ENCODE measurements at regions not wholly inside any gene's neighbourhood (a gene's known extent, or its start where the extent isn't known, plus 50 kb on each side); places are given as distances from the start of the nearest gene placed in this dataset.

GRCh38 chrX:26376037-26376708 is 160.2 kb downstream of the MAGEB5 start:
- TF ChIP-seq RAD21 (IDR thresholded peaks at IDR 0.05; ENCODE audit: low read depth) (no peak), TEAD4 (IDR thresholded peaks at IDR 0.05) (no peak), TAF1 (IDR thresholded peaks at IDR 0.05; ENCODE audit: low read depth) (no peak), NFIC (IDR thresholded peaks at IDR 0.05) (no peak), CEBPB (IDR thresholded peaks at IDR 0.05) (no peak), ZBTB7A (IDR thresholded peaks at IDR 0.05; ENCODE audit: low read depth) (no peak), TCF12 (IDR thresholded peaks at IDR 0.05; ENCODE audit: low read depth) (no peak), FOXM1 (IDR thresholded peaks at IDR 0.05; ENCODE audit: borderline replicate concordance, low read depth) (no peak), CREB1 (IDR thresholded peaks at IDR 0.05; ENCODE audit: low read depth) (no peak), EP300 (IDR thresholded peaks at IDR 0.05; ENCODE audit: borderline replicate concordance) (no peak), YY1 (IDR thresholded peaks at IDR 0.05; ENCODE audit: low read depth) (no peak), EGR1 (IDR thresholded peaks at IDR 0.05) (no peak)
- TF ChIP-seq, protein P1, sequence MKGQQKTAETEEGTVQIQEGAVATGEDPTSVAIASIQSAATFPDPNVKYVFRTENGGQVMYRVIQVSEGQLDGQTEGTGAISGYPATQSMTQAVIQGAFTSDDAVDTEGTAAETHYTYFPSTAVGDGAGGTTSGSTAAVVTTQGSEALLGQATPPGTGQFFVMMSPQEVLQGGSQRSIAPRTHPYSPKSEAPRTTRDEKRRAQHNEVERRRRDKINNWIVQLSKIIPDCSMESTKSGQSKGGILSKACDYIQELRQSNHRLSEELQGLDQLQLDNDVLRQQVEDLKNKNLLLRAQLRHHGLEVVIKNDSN (IDR thresholded peaks at IDR 0.05) = no peak
- TF ChIP-seq, protein P2, sequence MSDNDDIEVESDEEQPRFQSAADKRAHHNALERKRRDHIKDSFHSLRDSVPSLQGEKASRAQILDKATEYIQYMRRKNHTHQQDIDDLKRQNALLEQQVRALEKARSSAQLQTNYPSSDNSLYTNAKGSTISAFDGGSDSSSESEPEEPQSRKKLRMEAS (IDR thresholded peaks at IDR 0.05) = no peak

- TF ChIP-seq EP300 (IDR thresholded peaks at IDR 0.05; ENCODE audit: borderline replicate concordance) = no peak
- no peak for TF ChIP-seq CREB1 (IDR thresholded peaks at IDR 0.05; ENCODE audit: low read depth)
- TF ChIP-seq TAF1 (IDR thresholded peaks at IDR 0.05; ENCODE audit: low read depth) = no peak
- no peak for TF ChIP-seq ZBTB7A (IDR thresholded peaks at IDR 0.05; ENCODE audit: low read depth)
- TF ChIP-seq, protein P1 (IDR thresholded peaks at IDR 0.05) = no peak
- TF ChIP-seq, protein P2 (IDR thresholded peaks at IDR 0.05) = no peak
- TF ChIP-seq NFIC (IDR thresholded peaks at IDR 0.05) = no peak
- TF ChIP-seq EGR1 (IDR thresholded peaks at IDR 0.05) = no peak
- no peak for TF ChIP-seq YY1 (IDR thresholded peaks at IDR 0.05; ENCODE audit: low read depth)
- TF ChIP-seq TCF12 (IDR thresholded peaks at IDR 0.05; ENCODE audit: low read depth) = no peak
- TF ChIP-seq TEAD4 (IDR thresholded peaks at IDR 0.05) = no peak
Observed at GRCh38 chrX:26375346-26375745, 159.4 kb downstream of the MAGEB5 start.

- no peak for TF ChIP-seq NFIC (IDR thresholded peaks at IDR 0.05)
- no peak for TF ChIP-seq YY1 (IDR thresholded peaks at IDR 0.05; ENCODE audit: low read depth)
Observed at GRCh38 chrX:26373829-26374228, 157.9 kb downstream of the MAGEB5 start.

DNA sequence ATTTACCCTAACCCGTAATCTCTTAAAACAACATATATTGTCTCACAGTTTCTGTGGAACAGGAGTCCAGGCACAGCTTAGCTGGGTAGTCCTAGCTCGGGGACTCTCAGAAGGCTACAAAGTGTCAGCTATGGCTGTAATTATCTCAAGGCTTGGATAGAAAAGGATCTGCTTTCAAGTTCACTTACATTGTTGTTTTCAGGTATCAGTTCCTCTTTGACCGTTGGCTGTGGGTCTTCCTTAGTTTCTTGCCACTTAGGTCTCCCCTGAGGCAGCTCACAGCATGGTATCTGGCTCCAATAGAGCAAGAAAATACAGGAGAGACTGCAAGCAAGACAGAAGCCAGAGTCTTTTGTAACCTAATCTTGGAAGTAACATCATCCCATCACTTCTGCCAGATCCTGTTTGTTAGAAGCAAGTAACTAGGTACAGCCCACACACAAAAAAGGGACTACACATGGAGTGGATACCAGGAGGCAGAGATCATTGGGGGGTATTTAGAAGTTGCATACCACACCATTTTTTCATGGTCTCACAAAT is 137.0 kb downstream of the MAGEB5 start:
- TF ChIP-seq TCF12 (IDR thresholded peaks at IDR 0.05; ENCODE audit: low read depth) = no peak
- TF ChIP-seq NFIC (IDR thresholded peaks at IDR 0.05) = no peak
- no peak for TF ChIP-seq CREB1 (IDR thresholded peaks at IDR 0.05; ENCODE audit: low read depth)
- no peak for TF ChIP-seq EP300 (IDR thresholded peaks at IDR 0.05; ENCODE audit: borderline replicate concordance)
- no peak for TF ChIP-seq RAD21 (IDR thresholded peaks at IDR 0.05; ENCODE audit: low read depth)
- TF ChIP-seq, protein P1 (IDR thresholded peaks at IDR 0.05) = no peak
- TF ChIP-seq, protein P3, sequence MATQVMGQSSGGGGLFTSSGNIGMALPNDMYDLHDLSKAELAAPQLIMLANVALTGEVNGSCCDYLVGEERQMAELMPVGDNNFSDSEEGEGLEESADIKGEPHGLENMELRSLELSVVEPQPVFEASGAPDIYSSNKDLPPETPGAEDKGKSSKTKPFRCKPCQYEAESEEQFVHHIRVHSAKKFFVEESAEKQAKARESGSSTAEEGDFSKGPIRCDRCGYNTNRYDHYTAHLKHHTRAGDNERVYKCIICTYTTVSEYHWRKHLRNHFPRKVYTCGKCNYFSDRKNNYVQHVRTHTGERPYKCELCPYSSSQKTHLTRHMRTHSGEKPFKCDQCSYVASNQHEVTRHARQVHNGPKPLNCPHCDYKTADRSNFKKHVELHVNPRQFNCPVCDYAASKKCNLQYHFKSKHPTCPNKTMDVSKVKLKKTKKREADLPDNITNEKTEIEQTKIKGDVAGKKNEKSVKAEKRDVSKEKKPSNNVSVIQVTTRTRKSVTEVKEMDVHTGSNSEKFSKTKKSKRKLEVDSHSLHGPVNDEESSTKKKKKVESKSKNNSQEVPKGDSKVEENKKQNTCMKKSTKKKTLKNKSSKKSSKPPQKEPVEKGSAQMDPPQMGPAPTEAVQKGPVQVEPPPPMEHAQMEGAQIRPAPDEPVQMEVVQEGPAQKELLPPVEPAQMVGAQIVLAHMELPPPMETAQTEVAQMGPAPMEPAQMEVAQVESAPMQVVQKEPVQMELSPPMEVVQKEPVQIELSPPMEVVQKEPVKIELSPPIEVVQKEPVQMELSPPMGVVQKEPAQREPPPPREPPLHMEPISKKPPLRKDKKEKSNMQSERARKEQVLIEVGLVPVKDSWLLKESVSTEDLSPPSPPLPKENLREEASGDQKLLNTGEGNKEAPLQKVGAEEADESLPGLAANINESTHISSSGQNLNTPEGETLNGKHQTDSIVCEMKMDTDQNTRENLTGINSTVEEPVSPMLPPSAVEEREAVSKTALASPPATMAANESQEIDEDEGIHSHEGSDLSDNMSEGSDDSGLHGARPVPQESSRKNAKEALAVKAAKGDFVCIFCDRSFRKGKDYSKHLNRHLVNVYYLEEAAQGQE (IDR thresholded peaks at IDR 0.05; ENCODE audit: low read depth) = no peak
- TF ChIP-seq FOXM1 (IDR thresholded peaks at IDR 0.05; ENCODE audit: borderline replicate concordance, low read depth) = no peak
- TF ChIP-seq TEAD4 (IDR thresholded peaks at IDR 0.05) = no peak
- no peak for TF ChIP-seq TAF1 (IDR thresholded peaks at IDR 0.05; ENCODE audit: low read depth)

DNA sequence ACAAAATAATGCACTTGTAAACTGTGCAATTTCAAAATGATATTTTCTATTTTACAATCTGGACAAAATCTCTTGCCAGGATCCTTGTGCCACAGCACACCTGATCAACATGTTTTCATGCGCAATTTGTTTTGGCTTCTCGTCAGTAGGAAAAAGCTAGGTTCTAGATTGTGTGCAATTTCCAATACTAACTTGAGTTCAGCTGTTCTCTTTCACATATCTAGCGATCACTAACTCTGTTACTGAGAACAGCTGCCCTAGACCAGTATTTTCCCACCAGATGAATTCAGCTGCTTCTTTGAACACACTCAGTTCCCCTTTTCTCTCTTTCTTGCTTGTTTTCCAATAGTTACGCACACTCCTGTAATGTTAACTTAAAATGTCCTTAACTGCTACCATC is 131.2 kb downstream of the MAGEB5 start:
- TF ChIP-seq EGR1 (IDR thresholded peaks at IDR 0.05) (no peak), YY1 (IDR thresholded peaks at IDR 0.05; ENCODE audit: low read depth) (no peak), ZBTB7A (IDR thresholded peaks at IDR 0.05; ENCODE audit: low read depth) (no peak), TEAD4 (IDR thresholded peaks at IDR 0.05) (no peak), TCF12 (IDR thresholded peaks at IDR 0.05; ENCODE audit: low read depth) (no peak), NFIC (IDR thresholded peaks at IDR 0.05) (no peak), FOXM1 (IDR thresholded peaks at IDR 0.05; ENCODE audit: borderline replicate concordance, low read depth) (no peak), CREB1 (IDR thresholded peaks at IDR 0.05; ENCODE audit: low read depth) (no peak), RAD21 (IDR thresholded peaks at IDR 0.05; ENCODE audit: low read depth) (no peak), EP300 (IDR thresholded peaks at IDR 0.05; ENCODE audit: borderline replicate concordance) (no peak)
- TF ChIP-seq, protein P1 (IDR thresholded peaks at IDR 0.05) = no peak
- TF ChIP-seq, protein P3 (IDR thresholded peaks at IDR 0.05; ENCODE audit: low read depth) = no peak
- TF ChIP-seq, protein P2 (IDR thresholded peaks at IDR 0.05) = no peak

Measured in Ishikawa (cell line).